ENCODE measurements at regions not wholly inside any gene's neighbourhood (a gene's known extent, or its start where the extent isn't known, plus 50 kb on each side); places are given as distances from the start of the nearest gene placed in this dataset.

DNA sequence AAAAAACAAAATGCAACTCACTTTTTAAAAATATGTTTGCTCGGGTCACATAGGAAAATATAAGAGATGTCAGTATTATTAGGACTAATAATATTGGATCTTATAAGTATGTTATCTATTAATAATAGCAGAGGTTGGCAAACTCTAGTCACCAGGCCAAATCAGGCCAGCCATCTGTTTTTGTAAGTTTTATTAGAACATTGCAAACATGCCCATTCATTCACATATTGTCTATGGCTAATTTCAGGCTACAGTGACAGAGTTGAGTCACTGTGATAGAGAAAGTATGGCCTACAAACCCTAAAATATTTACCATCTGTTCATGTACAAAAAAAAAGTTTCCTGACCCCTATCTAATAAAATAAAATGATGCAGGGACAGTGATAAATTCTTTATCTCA is 97.7 kb upstream of the CDH6 start:
- no peak overlapping the region for H3K4me3 ChIP-seq (ENCODE audit: insufficient read depth, low read length)
- no peak overlapping the region for H3K27ac ChIP-seq (ENCODE audit: low read depth, low read length)
- H2AFZ ChIP-seq (ENCODE audit: low read length) = no peak overlapping the region
- H3K36me3 ChIP-seq (ENCODE audit: insufficient read depth, low read length) = no peaks in the 10 kb centered on the region
- no peak for DNase-seq (ENCODE audit: insufficient read length, low spot score, missing footprints)
- H3K27me3 ChIP-seq (ENCODE audit: insufficient read depth, low read length) = no peaks in the 10 kb centered on the region
- H3K4me1 ChIP-seq (ENCODE audit: insufficient read depth, low read length) = no peaks in the 10 kb centered on the region
- no peak overlapping the region for H3K4me2 ChIP-seq (ENCODE audit: insufficient read depth, low read length)
- TF ChIP-seq, protein P1, sequence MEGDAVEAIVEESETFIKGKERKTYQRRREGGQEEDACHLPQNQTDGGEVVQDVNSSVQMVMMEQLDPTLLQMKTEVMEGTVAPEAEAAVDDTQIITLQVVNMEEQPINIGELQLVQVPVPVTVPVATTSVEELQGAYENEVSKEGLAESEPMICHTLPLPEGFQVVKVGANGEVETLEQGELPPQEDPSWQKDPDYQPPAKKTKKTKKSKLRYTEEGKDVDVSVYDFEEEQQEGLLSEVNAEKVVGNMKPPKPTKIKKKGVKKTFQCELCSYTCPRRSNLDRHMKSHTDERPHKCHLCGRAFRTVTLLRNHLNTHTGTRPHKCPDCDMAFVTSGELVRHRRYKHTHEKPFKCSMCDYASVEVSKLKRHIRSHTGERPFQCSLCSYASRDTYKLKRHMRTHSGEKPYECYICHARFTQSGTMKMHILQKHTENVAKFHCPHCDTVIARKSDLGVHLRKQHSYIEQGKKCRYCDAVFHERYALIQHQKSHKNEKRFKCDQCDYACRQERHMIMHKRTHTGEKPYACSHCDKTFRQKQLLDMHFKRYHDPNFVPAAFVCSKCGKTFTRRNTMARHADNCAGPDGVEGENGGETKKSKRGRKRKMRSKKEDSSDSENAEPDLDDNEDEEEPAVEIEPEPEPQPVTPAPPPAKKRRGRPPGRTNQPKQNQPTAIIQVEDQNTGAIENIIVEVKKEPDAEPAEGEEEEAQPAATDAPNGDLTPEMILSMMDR (IDR thresholded peaks at IDR 0.05; ENCODE audit: extremely low read depth, low read depth, low read length) = no peak
- no peaks in the 10 kb centered on the region for H3K79me2 ChIP-seq (ENCODE audit: insufficient read depth, low read length)
- no peaks in the 10 kb centered on the region for H3K9me3 ChIP-seq (ENCODE audit: low read depth, low read length)
- H4K20me1 ChIP-seq (ENCODE audit: insufficient read depth, low read length) = no peaks in the 10 kb centered on the region

DNA sequence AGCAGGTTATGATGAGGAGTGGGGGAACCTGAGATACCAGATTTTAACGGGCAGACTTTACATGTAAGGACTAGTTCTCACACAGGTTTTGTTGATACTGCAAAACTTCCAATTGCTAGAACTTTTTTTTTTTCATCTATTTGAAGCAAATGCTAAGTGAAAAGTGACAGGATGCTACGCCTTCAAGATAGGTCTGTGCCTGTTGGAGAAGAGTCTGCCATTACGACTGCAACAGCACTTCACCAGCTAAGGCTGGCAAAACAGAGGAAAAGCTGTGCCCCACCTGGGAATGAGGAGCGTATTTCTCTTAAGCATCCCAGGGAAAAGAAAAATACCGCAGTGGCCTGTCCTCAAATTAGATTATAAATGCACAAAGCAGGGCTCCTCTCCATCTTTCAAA is 102.0 kb upstream of the CDH6 start:
- TF ChIP-seq, protein P1 (IDR thresholded peaks at IDR 0.05; ENCODE audit: extremely low read depth, low read depth, low read length) = no peak
- H3K27ac ChIP-seq (ENCODE audit: low read depth, low read length) = no peak overlapping the region
- H3K4me2 ChIP-seq (ENCODE audit: insufficient read depth, low read length) = no peak overlapping the region
- H3K27me3 ChIP-seq (ENCODE audit: insufficient read depth, low read length) = no peaks in the 10 kb centered on the region
- H3K4me1 ChIP-seq (ENCODE audit: insufficient read depth, low read length) = no peaks in the 10 kb centered on the region
- H3K79me2 ChIP-seq (ENCODE audit: insufficient read depth, low read length) = no peaks in the 10 kb centered on the region
- peaks cover 2% of the 10 kb centered on the region for H3K9me3 ChIP-seq (ENCODE audit: low read depth, low read length)
- H2AFZ ChIP-seq (ENCODE audit: low read length) = no peak overlapping the region
- no peak for DNase-seq (ENCODE audit: insufficient read length, low spot score, missing footprints)
- H3K4me3 ChIP-seq (ENCODE audit: insufficient read depth, low read length) = no peak overlapping the region
- no peaks in the 10 kb centered on the region for H3K36me3 ChIP-seq (ENCODE audit: insufficient read depth, low read length)
- no peaks in the 10 kb centered on the region for H4K20me1 ChIP-seq (ENCODE audit: insufficient read depth, low read length)

DNA sequence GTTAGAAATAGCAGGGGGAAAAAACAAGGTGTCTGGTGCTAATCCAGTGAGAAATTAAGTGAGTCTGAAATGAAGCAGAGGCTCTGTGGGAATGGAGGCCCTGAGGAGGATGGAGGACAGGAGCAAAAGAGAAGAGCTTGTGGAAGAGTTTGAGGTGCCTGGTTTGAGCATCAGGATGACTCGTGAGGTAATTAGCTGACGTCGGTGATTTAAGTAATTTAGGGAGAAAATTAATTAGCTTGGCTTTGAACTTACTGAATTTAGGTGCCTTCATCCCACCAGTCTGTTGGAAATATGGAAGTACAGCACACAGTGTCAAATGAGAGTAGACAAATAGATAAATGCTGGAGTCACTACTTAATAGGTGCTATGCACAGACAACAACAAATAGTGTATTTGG is 103.0 kb upstream of the CDH6 start:
- TF ChIP-seq, protein P1 (IDR thresholded peaks at IDR 0.05; ENCODE audit: extremely low read depth, low read depth, low read length) = no peak
- Histone ChIP-seq H3K27me3 (ENCODE audit: insufficient read depth, low read length) (no peaks in the 10 kb centered on the region), H3K4me2 (ENCODE audit: insufficient read depth, low read length) (no peak overlapping the region), H3K4me1 (ENCODE audit: insufficient read depth, low read length) (no peaks in the 10 kb centered on the region), H2AFZ (ENCODE audit: low read length) (no peak overlapping the region), H3K4me3 (ENCODE audit: insufficient read depth, low read length) (no peak overlapping the region), H3K36me3 (ENCODE audit: insufficient read depth, low read length) (no peaks in the 10 kb centered on the region), H3K9me3 (ENCODE audit: low read depth, low read length) (peaks cover 2% of the 10 kb centered on the region), H4K20me1 (ENCODE audit: insufficient read depth, low read length) (no peaks in the 10 kb centered on the region), H3K27ac (ENCODE audit: low read depth, low read length) (no peak overlapping the region), H3K79me2 (ENCODE audit: insufficient read depth, low read length) (no peaks in the 10 kb centered on the region)
- peak; percentile 14 for DNase-seq (ENCODE audit: insufficient read length, low spot score, missing footprints)

DNA sequence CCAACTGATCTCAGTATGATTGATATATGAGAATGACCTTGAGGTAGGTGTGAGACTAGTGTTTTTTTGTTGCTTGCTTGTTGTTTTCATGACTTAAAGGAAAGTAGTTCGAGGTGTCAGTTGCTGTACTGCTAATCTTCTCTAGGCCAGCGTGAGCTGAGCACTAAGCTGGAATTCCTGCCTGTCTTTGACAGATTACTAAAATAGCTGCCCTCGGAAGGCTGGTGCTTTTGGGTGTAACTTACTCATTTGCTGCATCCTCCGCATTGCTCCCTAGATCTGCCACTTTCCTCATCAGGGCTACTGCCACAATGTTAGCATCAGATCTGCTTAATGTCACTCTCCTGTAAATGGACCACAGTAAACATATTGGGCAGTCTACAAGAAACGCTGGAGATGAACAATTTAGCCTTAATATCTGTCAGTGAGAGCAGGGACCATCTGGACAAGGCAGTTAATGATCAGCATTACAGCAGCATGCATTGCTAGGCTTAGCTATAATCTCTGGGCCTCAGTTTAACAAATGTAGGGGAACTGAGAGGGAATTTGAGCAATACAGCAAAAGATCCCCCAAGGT is 106.6 kb upstream of the CDH6 start:
- no peaks in the 10 kb centered on the region for H3K4me1 ChIP-seq (ENCODE audit: insufficient read depth, low read length)
- TF ChIP-seq, protein P1 (IDR thresholded peaks at IDR 0.05; ENCODE audit: extremely low read depth, low read depth, low read length) = no peak
- H3K27ac ChIP-seq (ENCODE audit: low read depth, low read length) = no peak overlapping the region
- H3K27me3 ChIP-seq (ENCODE audit: insufficient read depth, low read length) = no peaks in the 10 kb centered on the region
- no peak overlapping the region for H3K4me3 ChIP-seq (ENCODE audit: insufficient read depth, low read length)
- H3K4me2 ChIP-seq (ENCODE audit: insufficient read depth, low read length) = no peak overlapping the region
- DNase-seq (ENCODE audit: insufficient read length, low spot score, missing footprints) = peak; percentile 15
- no peaks in the 10 kb centered on the region for H4K20me1 ChIP-seq (ENCODE audit: insufficient read depth, low read length)
- H3K36me3 ChIP-seq (ENCODE audit: insufficient read depth, low read length) = no peaks in the 10 kb centered on the region
- H3K9me3 ChIP-seq (ENCODE audit: low read depth, low read length) = peaks cover 2% of the 10 kb centered on the region
- no peak overlapping the region for H2AFZ ChIP-seq (ENCODE audit: low read length)
- H3K79me2 ChIP-seq (ENCODE audit: insufficient read depth, low read length) = no peaks in the 10 kb centered on the region

All from osteoblast (primary cell).